AG10803 (cell line): ENCODE measurements at regions not wholly inside any gene's neighbourhood (a gene's known extent, or its start where the extent isn't known, plus 50 kb on each side); places are given as distances from the start of the nearest gene placed in this dataset.

ENCODE experiments used
- DNase-seq: peaks from one replicate; pipeline ENCODE4 v3.0.0; 2010; ENCODE audit warnings: low read depth
- H3K4me3 ChIP-seq: 2 replicates; pipeline ENCODE4 v1.5.1; 2011; ENCODE audit warnings: mild to moderate bottlenecking, low read length, control low read depth
- CTCF ChIP-seq: conservative IDR thresholded peaks from 2 replicates; pipeline ENCODE4 v1.5.1; 2011; ENCODE audit warnings: mild to moderate bottlenecking, low read length, control low read depth, inconsistent platforms

DNA sequence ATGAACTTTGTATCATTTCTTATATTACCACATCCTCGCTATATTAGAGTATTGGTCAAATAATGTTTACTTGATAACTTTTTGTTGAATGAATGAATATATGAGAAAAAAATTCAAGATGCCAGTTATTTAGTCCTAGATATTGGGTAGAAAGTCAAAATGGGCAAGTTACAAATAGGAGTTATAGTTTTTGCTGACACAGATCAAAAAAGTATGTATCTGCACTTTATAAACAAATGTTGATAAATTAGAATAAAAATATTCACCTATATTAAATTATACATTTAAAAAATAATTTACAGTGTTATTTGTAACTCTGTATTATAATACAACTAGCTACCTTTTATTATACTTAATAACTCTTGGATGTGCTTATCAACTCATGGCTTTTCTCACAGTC, 57.8 kb upstream of the NDST4 start:
- H3K4me3 ChIP-seq, result no peak overlapping the region
- DNase-seq, result no peak
- no peak for TF ChIP-seq CTCF

DNA sequence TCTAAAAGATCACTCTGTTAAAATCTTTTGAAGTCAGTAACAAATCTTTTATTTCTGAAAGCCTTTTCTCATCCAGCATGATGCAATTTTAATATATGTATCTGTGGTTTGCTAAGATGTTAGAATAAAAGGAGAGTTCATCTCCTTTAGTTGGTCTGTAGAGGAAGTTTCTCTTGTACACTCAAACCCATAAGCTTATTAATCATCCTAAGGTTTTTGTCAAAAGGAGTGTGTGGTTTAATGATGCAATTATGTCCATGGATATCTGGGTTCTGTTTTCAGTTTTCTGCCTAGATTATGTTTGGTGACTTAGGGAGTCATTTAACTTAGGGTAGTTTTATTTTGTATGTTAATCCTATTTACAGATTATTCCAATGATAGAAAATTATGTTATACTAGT, 52.1 kb upstream of the NDST4 start:
- no peak for TF ChIP-seq CTCF
- DNase-seq, result peak; percentile 8
- H3K4me3 ChIP-seq, result no peak overlapping the region
